ENCODE measurements at regions not wholly inside any gene's neighbourhood (a gene's known extent, or its start where the extent isn't known, plus 50 kb on each side); places are given as distances from the start of the nearest gene placed in this dataset.

- no peak overlapping the region for H3K9ac ChIP-seq (ENCODE audit: low read length)
Measured at GRCh38 chr18:22685788-22686187, 247.3 kb upstream of the RBBP8 start.

GRCh38 chr18:22687892-22688680, 245.0 kb upstream of the RBBP8 start:
- no peaks in the 10 kb centered on the region for H3K27me3 ChIP-seq (ENCODE audit: insufficient read depth, low read length)
- H3K9ac ChIP-seq (ENCODE audit: low read length) = no peak overlapping the region
- intact Hi-C loops (cut with micrococcal nuclease) = no loop called here
- ATAC-seq (no peak), DNase-seq (ENCODE audit: low read depth, low spot score) (no peak)
- no peaks in the 10 kb centered on the region for H3K9me2 ChIP-seq (ENCODE audit: insufficient read depth)
- H3K4me3 ChIP-seq (replicated peaks in 1 of 2; ENCODE audit: low read depth in 1 of 2, low read length in 2 of 2) = no peak overlapping the region
- ChIA-PET RAD21 (ENCODE audit: low non-redundant PET in 1 of 2, low total read pairs in 2 of 2, uncharacterized antibody in 2 of 2, unreplicated experiment in 2 of 2) (no interaction called here), POLR2A (no interaction called here), CTCF (no interaction called here)
- no peaks in the 10 kb centered on the region for H3K79me2 ChIP-seq (ENCODE audit: insufficient read depth, low read length)
- no peak overlapping the region for H3K4me2 ChIP-seq (ENCODE audit: low read length)
- no peak overlapping the region for H3K27ac ChIP-seq (ENCODE audit: low read depth, low read length)
- H3K9me3 ChIP-seq (ENCODE audit: control insufficient read depth in 1 of 2, insufficient read depth in 1 of 2, low read depth in 1 of 2, low read length in 2 of 2) = no peaks in the 10 kb centered on the region
- no TSS peak for BruUV-seq (replicated peaks)
- no peaks in the 10 kb centered on the region for H4K20me1 ChIP-seq (ENCODE audit: insufficient read depth)
- H3K4me1 ChIP-seq (ENCODE audit: control insufficient read depth in 1 of 2, insufficient read depth in 2 of 2, low read length in 2 of 2) = no peaks in the 10 kb centered on the region
- H2AFZ ChIP-seq (ENCODE audit: low read depth, low read length, poor library complexity, severe bottlenecking) = no peak overlapping the region
- no peaks in the 10 kb centered on the region for H3K36me3 ChIP-seq (ENCODE audit: control insufficient read depth in 1 of 2, insufficient read depth in 2 of 2, low read length in 2 of 2)
- TF ChIP-seq EGR1 (IDR thresholded peaks at IDR 0.05; ENCODE audit: low read depth) (no peak), YY1 (IDR thresholded peaks at IDR 0.05; ENCODE audit: extremely low read depth, insufficient replicate concordance, low read depth, low read length) (no peak), POLR2A (IDR thresholded peaks at IDR 0.05; ENCODE audit: borderline replicate concordance, extremely low read depth, insufficient read depth, insufficient read length) (no peak), CEBPB (IDR thresholded peaks at IDR 0.05; ENCODE audit: low read depth) (no peak), ZBTB33 (IDR thresholded peaks at IDR 0.05; ENCODE audit: extremely low read depth, insufficient replicate concordance, low read length) (no peak), POLR2AphosphoS5 (IDR thresholded peaks at IDR 0.05; ENCODE audit: low read depth, low read length) (no peak), REST (IDR thresholded peaks at IDR 0.05; ENCODE audit: low read depth) (no peak), CTCF (IDR thresholded peaks at IDR 0.05 in 2 of 3, conservative IDR thresholded peaks at IDR 0.05 in 1 of 3; ENCODE audit: borderline replicate concordance in 1 of 3, insufficient read depth in 1 of 3, low read depth in 2 of 3, low read length in 2 of 3) (no peak), SP1 (IDR thresholded peaks at IDR 0.05; ENCODE audit: low read depth) (no peak), MAX (IDR thresholded peaks at IDR 0.05) (no peak)

More at GRCh38 chr18:22685788-22686187, 247.3 kb upstream of the RBBP8 start:
- intact Hi-C loops (cut with micrococcal nuclease) = no loop called here
- Histone ChIP-seq H2AFZ (ENCODE audit: low read depth, low read length, poor library complexity, severe bottlenecking) (no peak overlapping the region), H4K20me1 (ENCODE audit: insufficient read depth) (no peaks in the 10 kb centered on the region), H3K9me3 (ENCODE audit: control insufficient read depth in 1 of 2, insufficient read depth in 1 of 2, low read depth in 1 of 2, low read length in 2 of 2) (no peaks in the 10 kb centered on the region), H3K4me2 (ENCODE audit: low read length) (no peak overlapping the region), H3K27ac (ENCODE audit: low read depth, low read length) (no peak overlapping the region), H3K4me1 (ENCODE audit: control insufficient read depth in 1 of 2, insufficient read depth in 2 of 2, low read length in 2 of 2) (no peaks in the 10 kb centered on the region), H3K9me2 (ENCODE audit: insufficient read depth) (no peaks in the 10 kb centered on the region), H3K36me3 (ENCODE audit: control insufficient read depth in 1 of 2, insufficient read depth in 2 of 2, low read length in 2 of 2) (no peaks in the 10 kb centered on the region), H3K4me3 (replicated peaks in 1 of 2; ENCODE audit: low read depth in 1 of 2, low read length in 2 of 2) (no peak overlapping the region), H3K27me3 (ENCODE audit: insufficient read depth, low read length) (peaks cover 8% of the 10 kb centered on the region; the same call in 1 of the 2 replicates), H3K79me2 (ENCODE audit: insufficient read depth, low read length) (no peaks in the 10 kb centered on the region)
- DNase-seq (ENCODE audit: low read depth, low spot score) = no peak
- no peak for TF ChIP-seq JUND (IDR thresholded peaks at IDR 0.05)
- POLR2A ChIA-PET = no interaction called here
- ATAC-seq = no peak
- CTCF ChIA-PET = no interaction called here
- no TSS peak for BruUV-seq (replicated peaks)
- RAD21 ChIA-PET (ENCODE audit: low non-redundant PET in 1 of 2, low total read pairs in 2 of 2, uncharacterized antibody in 2 of 2, unreplicated experiment in 2 of 2) = no interaction called here

Data from HCT116 (cell line).